GM23338 (cell line): ENCODE measurements at regions not wholly inside any gene's neighbourhood (a gene's known extent, or its start where the extent isn't known, plus 50 kb on each side); places are given as distances from the start of the nearest gene placed in this dataset.

Experiments
- CREB1 ChIP-seq: fragments of 250-450 bp; sonication (Bioruptor Pico); IDR thresholded peaks from 2 replicates; pipeline ENCODE4 v1.5.0; 2020; ENCODE audit warnings: low read depth, mild to moderate bottlenecking, moderate library complexity
- CTCF ChIP-seq, 2 experiments: fragments of 200-600 bp in 1 of 2; sonication (generic) in 1 of 2; conservative IDR thresholded peaks; 2 replicates each; pipeline versions ENCODE4 v1.5.1 to v1.6.1; 2016 to 2017; ENCODE audit warnings: antibody characterized with exemption in 2 of 2, low read depth in 2 of 2, mild to moderate bottlenecking in 2 of 2, moderate library complexity in 1 of 2
- ETS1 ChIP-seq: IDR thresholded peaks from 2 replicates; pipeline ENCODE4 v1.6.1; 2016; ENCODE audit warnings: antibody characterized with exemption
- EZH2 ChIP-seq: fragments of 200-600 bp; sonication (generic); IDR thresholded peaks from one replicate; pipeline ENCODE4 v1.8.0; 2017; ENCODE audit warnings: antibody characterized with exemption, mild to moderate bottlenecking, low read depth; ENCODE audit not compliant: unreplicated experiment
- EZH2phosphoT487 ChIP-seq: fragments of 200-600 bp; sonication (generic); IDR thresholded peaks from one replicate; pipeline ENCODE4 v1.8.1; 2018; ENCODE audit warnings: antibody characterized with exemption; ENCODE audit not compliant: unreplicated experiment
- JUNB ChIP-seq: IDR thresholded peaks from one replicate; pipeline ENCODE4 v1.6.1; 2016; ENCODE audit warnings: antibody characterized with exemption; ENCODE audit not compliant: unreplicated experiment
- NANOG ChIP-seq: IDR thresholded peaks from 2 replicates; pipeline ENCODE4 v1.6.1; 2016; ENCODE audit warnings: antibody characterized with exemption, borderline replicate concordance
- POLR2AphosphoS5 ChIP-seq: IDR thresholded peaks from 2 replicates; pipeline ENCODE4 v1.6.1; 2016; ENCODE audit warnings: antibody characterized with exemption, low read depth
- REST ChIP-seq: IDR thresholded peaks from one replicate; pipeline ENCODE4 v1.6.1; 2018; ENCODE audit warnings: antibody characterized with exemption; ENCODE audit not compliant: unreplicated experiment
- STAT1 ChIP-seq: IDR thresholded peaks from one replicate; pipeline ENCODE4 v1.6.1; 2016; ENCODE audit warnings: antibody characterized with exemption; ENCODE audit not compliant: unreplicated experiment
- ZNF114 ChIP-seq: fragments of 250-450 bp; sonication (Bioruptor Pico); IDR thresholded peaks from 2 replicates; pipeline ENCODE4 v1.5.0; 2020; ENCODE audit warnings: mild to moderate bottlenecking, moderate library complexity
- ZNF331 ChIP-seq: fragments of 250-450 bp; sonication (Bioruptor Pico); IDR thresholded peaks from 2 replicates; pipeline ENCODE4 v1.5.0; 2020; ENCODE audit warnings: low read depth, mild to moderate bottlenecking, moderate library complexity

GRCh38 chr4:145252190-145252589 lies 71.8 kb upstream of the OTUD4 start:
- TF ChIP-seq CTCF (conservative IDR thresholded peaks at IDR 0.05; ENCODE audit: low read depth in 2 of 2) (no peak), EZH2 (no peak), ETS1 (no peak), REST (no peak), POLR2AphosphoS5 (no peak), ZNF114 (CRISPR knock-in tag) (no peak), EZH2phosphoT487 (no peak), CREB1 (CRISPR knock-in tag) (no peak), JUNB (no peak), STAT1 (no peak), ZNF331 (CRISPR knock-in tag) (no peak), NANOG (no peak)
